ENCODE measurements at regions not wholly inside any gene's neighbourhood (a gene's known extent, or its start where the extent isn't known, plus 50 kb on each side); places are given as distances from the start of the nearest gene placed in this dataset.

- no peaks in the 10 kb centered on the region for H3K4me1 ChIP-seq (ENCODE audit: control insufficient read depth, extremely low read depth, insufficient read depth, low read length)
- dilution Hi-C loops (cut with MboI; ENCODE audit: extremely low pct_ligation_motif_present, low sequenced_read_pairs) (no loop called here), intact Hi-C loops (cut with micrococcal nuclease) (no loop called here)
- no peak for TF ChIP-seq POLR2A (IDR thresholded peaks at IDR 0.05; ENCODE audit: low read depth, low read length)
- no peak for TF ChIP-seq GATA2 (IDR thresholded peaks at IDR 0.05; ENCODE audit: insufficient read depth, insufficient read length, low read depth, low read length)
- no peak for TF ChIP-seq MAX (IDR thresholded peaks at IDR 0.05; ENCODE audit: insufficient read depth, insufficient read length)
- no peak for TF ChIP-seq CTCF (IDR thresholded peaks at IDR 0.05; ENCODE audit: extremely low read depth in 1 of 2, insufficient read depth in 1 of 2, low read depth in 1 of 2, low read length in 2 of 2)
- H3K4me3 ChIP-seq (replicated peaks in 1 of 3; ENCODE audit: insufficient read depth in 1 of 3, low read depth in 1 of 3, low read length in 3 of 3), result no peak overlapping the region
- H3K4me2 ChIP-seq (ENCODE audit: insufficient read depth, low read length), result no peak overlapping the region
- ChIA-PET CTCF (no interaction called here), POLR2A (no interaction called here)
- FAIRE-seq, result no peak
- H2AFZ ChIP-seq (ENCODE audit: low read depth, low read length), result no peak overlapping the region
- H4K20me1 ChIP-seq (replicated peaks; ENCODE audit: control insufficient read depth, extremely low read depth, insufficient read depth, low read length), result no peaks in the 10 kb centered on the region
- BruUV-seq (replicated peaks), result no TSS peak
- no peaks in the 10 kb centered on the region for H3K79me2 ChIP-seq (ENCODE audit: control insufficient read depth, insufficient read depth, low read length)
- no peak overlapping the region for H3K9ac ChIP-seq (replicated peaks; ENCODE audit: extremely low read depth, insufficient read depth, low read length)
- H3K27ac ChIP-seq (ENCODE audit: insufficient read depth, low read depth, low read length), result no peak overlapping the region
- H3K36me3 ChIP-seq (ENCODE audit: control insufficient read depth in 2 of 2, extremely low read depth in 1 of 2, insufficient read depth in 2 of 2, low read length in 2 of 2), result no peaks in the 10 kb centered on the region
- no peaks in the 10 kb centered on the region for H3K9me1 ChIP-seq (replicated peaks; ENCODE audit: control insufficient read depth, extremely low read depth, insufficient read depth, low read length)
- H3K9me3 ChIP-seq (replicated peaks; ENCODE audit: control insufficient read depth, insufficient read depth, low read length), result no peaks in the 10 kb centered on the region
- DNase-seq (ENCODE audit: low read depth, low spot score), result no peak
- no peaks in the 10 kb centered on the region for H3K27me3 ChIP-seq (ENCODE audit: control insufficient read depth in 2 of 2, insufficient read depth in 2 of 2, low read length in 2 of 2)
Measured at GRCh38 chr18:8460748-8461147, 148.5 kb upstream of the RAB12 start.

- Histone ChIP-seq H3K27me3 (ENCODE audit: control insufficient read depth in 2 of 2, insufficient read depth in 2 of 2, low read length in 2 of 2) (no peaks in the 10 kb centered on the region), H3K79me2 (ENCODE audit: control insufficient read depth, insufficient read depth, low read length) (no peaks in the 10 kb centered on the region), H3K9ac (replicated peaks; ENCODE audit: extremely low read depth, insufficient read depth, low read length) (no peak overlapping the region), H3K4me1 (ENCODE audit: control insufficient read depth, extremely low read depth, insufficient read depth, low read length) (no peaks in the 10 kb centered on the region), H3K4me2 (ENCODE audit: insufficient read depth, low read length) (no peak overlapping the region), H3K9me3 (replicated peaks; ENCODE audit: control insufficient read depth, insufficient read depth, low read length) (no peaks in the 10 kb centered on the region), H3K36me3 (ENCODE audit: control insufficient read depth in 2 of 2, extremely low read depth in 1 of 2, insufficient read depth in 2 of 2, low read length in 2 of 2) (no peaks in the 10 kb centered on the region), H4K20me1 (replicated peaks; ENCODE audit: control insufficient read depth, extremely low read depth, insufficient read depth, low read length) (no peaks in the 10 kb centered on the region), H3K9me1 (replicated peaks; ENCODE audit: control insufficient read depth, extremely low read depth, insufficient read depth, low read length) (no peaks in the 10 kb centered on the region), H3K27ac (ENCODE audit: insufficient read depth, low read depth, low read length) (no peak overlapping the region), H3K4me3 (replicated peaks in 1 of 3; ENCODE audit: insufficient read depth in 1 of 3, low read depth in 1 of 3, low read length in 3 of 3) (no peak overlapping the region), H2AFZ (ENCODE audit: low read depth, low read length) (no peak overlapping the region)
- ChIA-PET CTCF (no interaction called here), POLR2A (no interaction called here)
- TF ChIP-seq JUN (IDR thresholded peaks at IDR 0.05; ENCODE audit: borderline replicate concordance, insufficient read depth, insufficient read length, low read depth), result no peak
- no peak for TF ChIP-seq MYC (IDR thresholded peaks at IDR 0.05; ENCODE audit: low read depth, low read length)
- TF ChIP-seq GATA2 (IDR thresholded peaks at IDR 0.05; ENCODE audit: insufficient read depth, insufficient read length, low read depth, low read length), result no peak
- TF ChIP-seq MAX (IDR thresholded peaks at IDR 0.05; ENCODE audit: insufficient read depth, insufficient read length), result no peak
- TF ChIP-seq EZH2 (IDR thresholded peaks at IDR 0.05; ENCODE audit: borderline replicate concordance, low read depth, low read length, severe bottlenecking), result no peak
- TF ChIP-seq CTCF (IDR thresholded peaks at IDR 0.05; ENCODE audit: extremely low read depth in 1 of 2, insufficient read depth in 1 of 2, low read depth in 1 of 2, low read length in 2 of 2), result no peak
- TF ChIP-seq POLR2A (IDR thresholded peaks at IDR 0.05; ENCODE audit: low read depth, low read length), result no peak
- TF ChIP-seq FOS (IDR thresholded peaks at IDR 0.05; ENCODE audit: borderline replicate concordance, insufficient read depth, low read length), result no peak
- TF ChIP-seq POLR2AphosphoS5 (IDR thresholded peaks at IDR 0.05; ENCODE audit: insufficient read depth, low read depth, low read length), result no peak
- no peak for FAIRE-seq
- DNase-seq (ENCODE audit: low read depth, low spot score), result no peak
- intact Hi-C loops (cut with micrococcal nuclease), result no loop called here
- no TSS peak for BruUV-seq (replicated peaks)
- dilution Hi-C loops (cut with MboI; ENCODE audit: extremely low pct_ligation_motif_present, low sequenced_read_pairs), result no loop called here
Measured at GRCh38 chr18:8461544-8461943, 147.7 kb upstream of the RAB12 start.
